ENCODE measurements at regions not wholly inside any gene's neighbourhood (a gene's known extent, or its start where the extent isn't known, plus 50 kb on each side); places are given as distances from the start of the nearest gene placed in this dataset.
"Not testable (repeated sequence)": the region's sequence is repeated elsewhere in the genome, so short reads cannot be mapped to it uniquely, and the experiment has no call there.

GRCh38 chr11:87628026-87628580, 547.1 kb downstream of the RAB38 start:
- TF ChIP-seq CTCF (conservative IDR thresholded peaks at IDR 0.05) = no peak
- no peak overlapping the region for H3K27ac Mint-ChIP-seq
- no peaks in the 10 kb centered on the region for H3K4me1 Mint-ChIP-seq (ENCODE audit: unreplicated experiment)
- no peaks in the 10 kb centered on the region for H3K36me3 Mint-ChIP-seq
- DNase-seq (ENCODE audit: extremely low spot score, unreplicated experiment) = no peak
- no peak overlapping the region for H3K4me3 Mint-ChIP-seq
- H3K9me3 Mint-ChIP-seq = no peaks in the 10 kb centered on the region
- no peaks in the 10 kb centered on the region for H3K27me3 Mint-ChIP-seq

GRCh38 chr11:87623531-87624365, 551.5 kb downstream of the RAB38 start:
- H3K27me3 Mint-ChIP-seq; H3K9me3 Mint-ChIP-seq; H3K27ac Mint-ChIP-seq; H3K4me1 Mint-ChIP-seq (ENCODE audit: unreplicated experiment); H3K36me3 Mint-ChIP-seq; DNase-seq (ENCODE audit: extremely low spot score, unreplicated experiment): not testable (repeated sequence)
- peak overlapping the region; percentile 54 for H3K4me3 Mint-ChIP-seq

DNA sequence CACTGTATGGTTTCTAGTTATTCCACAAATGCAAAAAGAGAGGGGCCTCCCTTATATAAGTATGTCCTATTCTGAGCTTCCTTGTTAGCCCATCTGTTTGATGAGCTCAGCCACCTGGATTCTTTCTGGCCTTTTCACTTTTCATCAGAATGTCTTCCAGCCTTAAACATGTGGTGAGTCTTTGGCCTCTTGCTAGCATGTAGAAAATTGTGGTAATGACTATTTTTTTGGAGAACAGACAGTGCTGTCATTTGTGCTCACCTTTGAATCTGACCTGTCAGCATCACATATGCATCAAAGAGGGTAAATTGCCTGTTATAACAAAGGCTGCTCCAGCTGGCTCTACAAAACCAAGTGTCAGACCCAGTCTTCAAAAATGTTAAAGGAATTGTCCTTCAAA, 558.7 kb downstream of the RAB38 start:
- no peaks in the 10 kb centered on the region for H3K9me3 Mint-ChIP-seq
- no peak overlapping the region for H3K27ac Mint-ChIP-seq
- TF ChIP-seq CTCF (conservative IDR thresholded peaks at IDR 0.05) = no peak
- no peak overlapping the region for H3K4me3 Mint-ChIP-seq
- H3K27me3 Mint-ChIP-seq = no peaks in the 10 kb centered on the region
- H3K4me1 Mint-ChIP-seq (ENCODE audit: unreplicated experiment) = no peaks in the 10 kb centered on the region
- DNase-seq (ENCODE audit: extremely low spot score, unreplicated experiment) = no peak
- H3K36me3 Mint-ChIP-seq = no peaks in the 10 kb centered on the region

GRCh38 chr11:87604350-87604749, 566.6 kb downstream of the TMEM135 start:
- Mint-ChIP-seq H3K4me1 (ENCODE audit: unreplicated experiment) (peaks cover 12% of the 10 kb centered on the region), H3K4me3 (no peak overlapping the region), H3K36me3 (no peaks in the 10 kb centered on the region), H3K27me3 (no peaks in the 10 kb centered on the region), H3K27ac (no peak overlapping the region), H3K9me3 (no peaks in the 10 kb centered on the region)
- DNase-seq (ENCODE audit: extremely low spot score, unreplicated experiment) = no peak
- TF ChIP-seq CTCF (conservative IDR thresholded peaks at IDR 0.05) = no peak

DNA sequence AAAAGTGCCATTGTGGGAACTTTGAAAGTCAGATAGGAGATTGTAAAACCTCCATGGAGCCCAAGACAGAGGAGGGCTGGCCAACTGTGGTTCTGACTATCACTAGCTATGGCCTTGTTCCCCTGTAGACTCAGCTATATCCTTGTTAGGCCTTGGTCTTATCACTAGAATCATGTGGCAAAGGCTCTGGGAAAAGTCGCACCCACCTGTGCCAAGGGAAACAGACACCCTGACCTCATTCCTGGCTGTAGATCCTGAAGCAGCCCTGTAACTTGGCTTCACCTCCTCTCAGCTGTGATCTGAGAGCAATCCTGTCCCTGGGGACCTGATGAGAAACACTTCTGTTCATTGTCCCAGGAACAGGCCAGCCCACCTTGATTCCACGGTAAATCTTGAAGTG, 566.2 kb downstream of the TMEM135 start:
- H3K4me3 Mint-ChIP-seq = no peak overlapping the region
- peaks cover 12% of the 10 kb centered on the region for H3K4me1 Mint-ChIP-seq (ENCODE audit: unreplicated experiment)
- TF ChIP-seq CTCF (conservative IDR thresholded peaks at IDR 0.05) = no peak
- no peaks in the 10 kb centered on the region for H3K36me3 Mint-ChIP-seq
- no peak for DNase-seq (ENCODE audit: extremely low spot score, unreplicated experiment)
- H3K9me3 Mint-ChIP-seq = no peaks in the 10 kb centered on the region
- no peaks in the 10 kb centered on the region for H3K27me3 Mint-ChIP-seq
- no peak overlapping the region for H3K27ac Mint-ChIP-seq

GRCh38 chr11:87602776-87603175, 565.0 kb downstream of the TMEM135 start:
- H3K9me3 Mint-ChIP-seq = no peaks in the 10 kb centered on the region
- no peak for TF ChIP-seq CTCF (conservative IDR thresholded peaks at IDR 0.05)
- H3K27ac Mint-ChIP-seq = no peak overlapping the region
- no peak for DNase-seq (ENCODE audit: extremely low spot score, unreplicated experiment)
- no peak overlapping the region for H3K4me3 Mint-ChIP-seq
- H3K4me1 Mint-ChIP-seq (ENCODE audit: unreplicated experiment) = peaks cover 12% of the 10 kb centered on the region
- no peaks in the 10 kb centered on the region for H3K36me3 Mint-ChIP-seq
- H3K27me3 Mint-ChIP-seq = no peaks in the 10 kb centered on the region
